Hepatocyte (in vitro differentiated cells): ENCODE measurements at regions not wholly inside any gene's neighbourhood (a gene's known extent, or its start where the extent isn't known, plus 50 kb on each side); places are given as distances from the start of the nearest gene placed in this dataset.

Source experiments
- DNase-seq: peaks from one replicate; pipeline ENCODE4 v3.0.0-alpha.2; 2016; ENCODE audit warnings: low spot score
- H2AFZ ChIP-seq: fragments of 200-600 bp; sonication (generic); 2 replicates; pipeline ENCODE4 v1.6.0; 2016; ENCODE audit warnings: antibody characterized with exemption, mild to moderate bottlenecking
- H3K27ac ChIP-seq: fragments of 200-600 bp; sonication (generic); 2 replicates; pipeline ENCODE4 v1.5.1; 2016; ENCODE audit warnings: mild to moderate bottlenecking
- H3K27me3 ChIP-seq: fragments of 200-600 bp; sonication (generic); 2 replicates; pipeline ENCODE4 v1.6.1; 2016
- H3K36me3 ChIP-seq: fragments of 200-600 bp; sonication (generic); replicated peaks from 2 replicates; pipeline ENCODE4 v1.5.1; 2016; ENCODE audit warnings: low read depth; ENCODE audit not compliant: insufficient read depth
- H3K4me1 ChIP-seq: fragments of 200-600 bp; sonication (generic); 2 replicates; pipeline ENCODE4 v1.5.1; 2016; ENCODE audit warnings: mild to moderate bottlenecking, moderate library complexity; ENCODE audit not compliant: insufficient read depth
- H3K4me2 ChIP-seq: fragments of 200-600 bp; sonication (generic); 2 replicates; pipeline ENCODE4 v1.6.0; 2016
- H3K4me3 ChIP-seq: fragments of 200-600 bp; sonication (generic); 2 replicates; pipeline ENCODE4 v1.5.1; 2016; ENCODE audit warnings: mild to moderate bottlenecking
- H3K79me2 ChIP-seq: fragments of 200-600 bp; sonication (generic); 2 replicates; pipeline ENCODE4 v1.6.0; 2017; ENCODE audit warnings: mild to moderate bottlenecking
- H3K9me2 ChIP-seq: fragments of 200-600 bp; sonication (generic); replicated peaks from 2 replicates; pipeline ENCODE4 v1.6.0; 2017; ENCODE audit warnings: mild to moderate bottlenecking; ENCODE audit not compliant: insufficient read depth
- H3K9me3 ChIP-seq: fragments of 200-600 bp; sonication (generic); 2 replicates; pipeline ENCODE4 v1.5.1; 2016; ENCODE audit warnings: low read depth, mild to moderate bottlenecking
- H4K20me1 ChIP-seq: fragments of 200-600 bp; sonication (generic); 2 replicates; pipeline ENCODE4 v1.6.0; 2016; ENCODE audit warnings: mild to moderate bottlenecking; ENCODE audit not compliant: insufficient read depth, poor library complexity, severe bottlenecking
- CTCF ChIP-seq: fragments of 200-600 bp; sonication (generic); IDR thresholded peaks from 2 replicates; pipeline ENCODE4 v1.5.1; 2016; ENCODE audit warnings: antibody characterized with exemption, mild to moderate bottlenecking; ENCODE audit not compliant: poor library complexity
- EZH2 ChIP-seq: fragments of 200-600 bp; sonication (generic); IDR thresholded peaks from 2 replicates; pipeline ENCODE4 v1.6.1; 2016; ENCODE audit warnings: antibody characterized with exemption, mild to moderate bottlenecking, borderline replicate concordance
- EZH2phosphoT487 ChIP-seq: fragments of 200-600 bp; sonication (generic); IDR thresholded peaks from one replicate; pipeline ENCODE4 v1.6.1; 2018; ENCODE audit warnings: antibody characterized with exemption, mild to moderate bottlenecking, low read depth, moderate library complexity; ENCODE audit not compliant: unreplicated experiment, severe bottlenecking
- WGBS: methylation state at CpG from one replicate; pipeline ENCODE4 v1.1.6; 2016; ENCODE audit warnings: low lambda C conversion rate; ENCODE audit errors: missing lambda C conversion rate; 5-methylcytosine and 5-hydroxymethylcytosine counted together

GRCh38 chr6:11345536-11345935, 113.1 kb upstream of the NEDD9 start:
- TF ChIP-seq EZH2, result no peak
- no peak for TF ChIP-seq CTCF
- no peak for TF ChIP-seq EZH2phosphoT487
- Histone ChIP-seq H3K4me2 (no peak overlapping the region), H3K27me3 (no peaks in the 10 kb centered on the region), H3K9me3 (no peaks in the 10 kb centered on the region), H3K9me2 (no peaks in the 10 kb centered on the region), H3K4me1 (no peaks in the 10 kb centered on the region), H3K27ac (peak overlapping the region; percentile 90), H3K36me3 (no peaks in the 10 kb centered on the region), H2AFZ (no peak overlapping the region), H3K4me3 (no peak overlapping the region), H3K79me2 (no peaks in the 10 kb centered on the region), H4K20me1 (no peaks in the 10 kb centered on the region)
- WGBS, result 99% methylated on average over 5 of the region's 5 CpGs
- DNase-seq, result no peak

DNA sequence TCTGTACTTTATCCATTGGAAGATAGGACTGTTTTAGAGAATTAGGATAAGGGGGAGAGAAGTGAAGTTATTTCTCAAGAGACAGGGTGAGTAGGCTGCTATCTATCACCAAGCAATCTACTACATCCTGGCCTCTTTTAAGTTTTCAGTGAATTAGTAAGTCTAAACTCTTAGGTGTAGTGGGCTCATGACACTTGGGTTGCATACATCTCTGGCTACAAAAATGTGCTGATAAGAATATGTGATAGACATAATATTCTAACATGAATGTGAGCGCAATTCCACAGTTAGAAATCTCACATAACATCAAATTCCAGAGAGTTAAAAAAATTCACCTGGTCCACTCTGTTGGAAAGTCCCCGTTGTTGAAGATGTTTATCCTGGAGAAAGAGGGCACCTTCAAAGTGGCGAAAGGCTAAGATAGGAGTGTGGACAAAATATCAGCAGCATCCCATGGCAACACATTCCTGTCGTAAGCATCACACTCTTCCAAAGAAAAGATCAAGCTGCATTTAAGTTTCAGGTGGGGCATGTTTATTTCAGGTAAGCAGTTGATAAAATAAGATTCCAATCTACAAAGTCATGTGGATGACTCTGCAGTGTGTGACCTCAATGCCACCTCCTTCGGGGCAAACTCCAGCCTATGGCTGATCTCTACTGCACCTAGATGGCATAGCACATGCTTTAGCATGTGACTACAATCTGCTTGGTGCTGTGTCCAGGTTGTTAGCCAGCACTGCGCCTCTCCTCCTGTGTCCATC, 111.7 kb upstream of the NEDD9 start:
- Histone ChIP-seq H3K4me2 (no peak overlapping the region), H3K4me1 (no peaks in the 10 kb centered on the region), H3K9me3 (no peaks in the 10 kb centered on the region), H3K27ac (peak overlapping the region; percentile 90), H4K20me1 (no peaks in the 10 kb centered on the region), H3K79me2 (no peaks in the 10 kb centered on the region), H3K4me3 (no peak overlapping the region), H2AFZ (no peak overlapping the region), H3K27me3 (no peaks in the 10 kb centered on the region), H3K9me2 (no peaks in the 10 kb centered on the region), H3K36me3 (no peaks in the 10 kb centered on the region)
- DNase-seq, result peak; percentile 72
- TF ChIP-seq EZH2 (no peak), CTCF (no peak), EZH2phosphoT487 (no peak)
- WGBS, result 69% methylated on average over 6 of the region's 6 CpGs

GRCh38 chr6:11341867-11342266, 109.4 kb upstream of the NEDD9 start:
- 93% methylated on average over 2 of the region's 2 CpGs for WGBS
- H3K4me1 ChIP-seq, result no peaks in the 10 kb centered on the region
- no peaks in the 10 kb centered on the region for H3K9me2 ChIP-seq
- DNase-seq, result no peak
- no peak for TF ChIP-seq CTCF
- no peak for TF ChIP-seq EZH2
- TF ChIP-seq EZH2phosphoT487, result no peak
- H3K79me2 ChIP-seq, result no peaks in the 10 kb centered on the region
- H4K20me1 ChIP-seq, result no peaks in the 10 kb centered on the region
- H3K4me3 ChIP-seq, result no peak overlapping the region
- no peak overlapping the region for H3K27ac ChIP-seq
- H3K4me2 ChIP-seq, result no peak overlapping the region
- H3K27me3 ChIP-seq, result no peaks in the 10 kb centered on the region
- no peak overlapping the region for H2AFZ ChIP-seq
- H3K9me3 ChIP-seq, result no peaks in the 10 kb centered on the region
- no peaks in the 10 kb centered on the region for H3K36me3 ChIP-seq
